ENCODE measurements at regions not wholly inside any gene's neighbourhood (a gene's known extent, or its start where the extent isn't known, plus 50 kb on each side); places are given as distances from the start of the nearest gene placed in this dataset.
"Not testable (repeated sequence)": the region's sequence is repeated elsewhere in the genome, so short reads cannot be mapped to it uniquely, and the experiment has no call there.

GRCh38 chr6:97771372-97771771 lies 488.4 kb upstream of the MMS22L start:
- no peak for DNase-seq (ENCODE audit: low read depth)
- no peak overlapping the region for H3K4me3 ChIP-seq (ENCODE audit: low read depth, low read length)
- TF ChIP-seq, protein P1, sequence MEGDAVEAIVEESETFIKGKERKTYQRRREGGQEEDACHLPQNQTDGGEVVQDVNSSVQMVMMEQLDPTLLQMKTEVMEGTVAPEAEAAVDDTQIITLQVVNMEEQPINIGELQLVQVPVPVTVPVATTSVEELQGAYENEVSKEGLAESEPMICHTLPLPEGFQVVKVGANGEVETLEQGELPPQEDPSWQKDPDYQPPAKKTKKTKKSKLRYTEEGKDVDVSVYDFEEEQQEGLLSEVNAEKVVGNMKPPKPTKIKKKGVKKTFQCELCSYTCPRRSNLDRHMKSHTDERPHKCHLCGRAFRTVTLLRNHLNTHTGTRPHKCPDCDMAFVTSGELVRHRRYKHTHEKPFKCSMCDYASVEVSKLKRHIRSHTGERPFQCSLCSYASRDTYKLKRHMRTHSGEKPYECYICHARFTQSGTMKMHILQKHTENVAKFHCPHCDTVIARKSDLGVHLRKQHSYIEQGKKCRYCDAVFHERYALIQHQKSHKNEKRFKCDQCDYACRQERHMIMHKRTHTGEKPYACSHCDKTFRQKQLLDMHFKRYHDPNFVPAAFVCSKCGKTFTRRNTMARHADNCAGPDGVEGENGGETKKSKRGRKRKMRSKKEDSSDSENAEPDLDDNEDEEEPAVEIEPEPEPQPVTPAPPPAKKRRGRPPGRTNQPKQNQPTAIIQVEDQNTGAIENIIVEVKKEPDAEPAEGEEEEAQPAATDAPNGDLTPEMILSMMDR (conservative IDR thresholded peaks at IDR 0.05; ENCODE audit: low read depth, low read length): no peak

DNA sequence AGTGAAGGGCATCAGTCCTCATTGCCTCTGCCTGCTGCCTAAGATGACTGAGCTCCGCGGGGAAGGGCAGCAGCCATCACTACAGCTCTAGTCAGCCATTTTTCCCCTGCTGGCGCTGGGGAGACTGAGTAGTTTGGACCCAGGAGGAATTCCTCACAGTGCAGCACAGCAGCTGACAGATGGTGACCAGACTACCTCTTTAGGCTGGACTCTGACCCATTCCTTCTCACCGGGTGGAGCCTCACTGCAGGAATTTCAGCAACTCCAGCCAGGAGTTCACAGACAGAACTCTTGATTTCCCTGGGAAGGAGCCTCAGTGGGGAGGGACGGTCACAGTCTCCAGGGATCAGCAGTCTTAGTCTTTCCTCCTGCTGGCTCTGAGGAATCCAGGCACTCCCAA lies 492.0 kb upstream of the MMS22L start:
- TF ChIP-seq, protein P1 (conservative IDR thresholded peaks at IDR 0.05; ENCODE audit: low read depth, low read length): no peak
- no peak for DNase-seq (ENCODE audit: low read depth)
- H3K4me3 ChIP-seq (ENCODE audit: low read depth, low read length): no peak overlapping the region

DNA sequence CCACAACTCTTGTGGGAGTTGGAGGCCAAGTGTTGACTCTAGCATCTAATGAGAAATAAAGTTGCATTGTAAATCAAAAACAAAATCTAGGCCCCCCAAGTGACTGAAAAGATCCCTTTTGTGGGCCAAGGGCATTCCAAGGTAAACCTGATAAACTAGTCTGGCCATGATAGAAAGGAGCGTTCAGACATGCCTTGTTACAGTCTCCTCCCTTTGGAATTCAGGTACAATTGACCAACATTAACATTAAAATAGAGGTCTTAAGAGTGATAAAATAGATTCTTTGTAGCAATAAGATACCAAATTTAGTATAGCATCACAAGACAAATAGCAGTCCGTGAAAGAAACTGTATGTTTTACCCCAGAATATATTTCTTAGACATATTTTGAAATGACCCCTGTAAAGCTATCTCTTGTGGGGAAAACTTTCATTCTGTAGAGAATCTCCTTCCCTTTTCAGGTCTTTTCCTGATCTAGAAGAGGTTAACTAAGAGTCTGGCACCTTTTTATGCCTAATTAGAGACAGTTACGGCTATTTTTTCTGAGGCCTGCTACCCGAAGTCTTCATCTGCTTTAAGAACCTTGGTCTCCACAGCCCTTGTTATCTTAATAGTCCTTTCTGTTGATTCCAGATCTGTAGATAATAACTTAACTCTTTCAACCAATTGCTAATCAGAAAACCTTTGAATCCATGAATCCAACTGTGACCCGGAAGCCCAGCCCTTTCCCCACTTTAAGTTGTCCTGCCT lies 495.4 kb upstream of the MMS22L start:
- H3K4me3 ChIP-seq (ENCODE audit: low read depth, low read length): no peak overlapping the region
- DNase-seq (ENCODE audit: low read depth): no peak
- TF ChIP-seq, protein P1 (conservative IDR thresholded peaks at IDR 0.05; ENCODE audit: low read depth, low read length): no peak

- not testable (repeated sequence) for H3K4me3 ChIP-seq (ENCODE audit: low read depth, low read length); DNase-seq (ENCODE audit: low read depth)
Observed at GRCh38 chr6:97779039-97779766, 496.2 kb upstream of the MMS22L start.

DNA sequence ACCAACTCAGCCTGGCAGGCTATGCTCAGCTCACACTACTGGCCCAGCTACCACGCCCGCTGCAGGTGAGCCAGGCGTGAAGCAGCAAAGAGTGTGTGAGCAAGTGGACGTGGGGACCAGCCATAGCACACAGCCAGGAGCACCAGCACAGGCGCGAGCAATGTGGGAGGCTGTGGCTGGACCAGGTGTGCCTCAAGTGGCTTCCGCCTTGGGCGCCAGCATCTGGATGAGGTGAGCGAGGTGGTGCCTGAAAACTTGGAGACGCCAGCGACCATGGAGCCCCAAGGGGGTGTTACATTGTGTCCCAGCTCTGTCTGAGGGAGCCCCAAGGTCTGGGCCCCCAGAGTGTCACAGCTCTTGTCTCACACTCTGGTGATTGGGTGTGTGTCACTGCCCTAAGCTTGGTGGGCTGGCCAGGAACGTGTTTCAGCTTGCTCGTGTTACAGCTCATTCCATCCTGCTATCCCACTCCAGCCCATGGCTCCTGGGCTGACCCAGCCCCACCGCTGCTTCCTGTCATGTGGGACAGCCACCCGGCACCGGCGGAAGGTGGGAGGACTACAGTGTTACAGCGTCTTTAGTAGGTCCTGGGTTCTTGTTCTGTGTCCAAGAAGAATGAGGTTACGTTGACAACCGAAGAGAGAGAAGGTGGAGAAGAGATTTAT lies 508.0 kb upstream of the MMS22L start:
- DNase-seq (ENCODE audit: low read depth): no peak

GRCh38 chr6:97805596-97805995 lies 522.6 kb upstream of the MMS22L start:
- no peak for DNase-seq (ENCODE audit: low read depth)
- TF ChIP-seq, protein P1 (conservative IDR thresholded peaks at IDR 0.05; ENCODE audit: low read depth, low read length): no peak
- H3K4me3 ChIP-seq (ENCODE audit: low read depth, low read length): no peak overlapping the region

More for the DNA sequence above, 508.0 kb upstream of the MMS22L start:
- no peak overlapping the region for H3K4me3 ChIP-seq (ENCODE audit: low read depth, low read length)
- TF ChIP-seq, protein P1 (conservative IDR thresholded peaks at IDR 0.05; ENCODE audit: low read depth, low read length): no peak

DNA sequence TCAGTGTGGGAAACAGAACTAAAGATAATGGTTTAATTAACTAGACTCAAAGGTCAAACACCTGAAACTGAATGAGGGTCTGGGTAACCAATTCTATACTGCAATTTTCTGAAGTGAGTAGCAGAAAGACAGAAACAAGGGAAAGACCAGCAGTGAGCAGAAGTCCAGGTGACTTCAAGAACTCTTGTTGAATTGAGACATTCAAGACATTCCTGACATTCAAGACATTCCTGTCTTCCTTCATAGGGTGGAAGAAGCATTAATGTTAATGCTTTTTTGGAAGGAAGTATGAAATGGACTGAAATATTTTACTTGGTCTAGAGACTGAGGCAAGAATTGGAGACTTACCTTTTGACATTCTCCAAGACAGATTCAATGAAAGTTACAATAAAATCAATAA lies 529.9 kb upstream of the MMS22L start:
- TF ChIP-seq, protein P1 (conservative IDR thresholded peaks at IDR 0.05; ENCODE audit: low read depth, low read length): no peak
- peak; percentile 1 for DNase-seq (ENCODE audit: low read depth)
- no peak overlapping the region for H3K4me3 ChIP-seq (ENCODE audit: low read depth, low read length)

All from choroid plexus epithelial cell (primary cell).